Suprapubic skin (tissue), 4 donors: ENCODE measurements at regions not wholly inside any gene's neighbourhood (a gene's known extent, or its start where the extent isn't known, plus 50 kb on each side); places are given as distances from the start of the nearest gene placed in this dataset.

Experiments used
- POLR2A ChIP-seq, 2 donors: fragments of 450-650 bp; IDR thresholded peaks; one replicate each; pipeline ENCODE4 v1.6.1; 2017; ENCODE audit warnings: antibody characterized with exemption in 2 of 2, mild to moderate bottlenecking in 2 of 2, moderate library complexity in 2 of 2
- POLR2AphosphoS5 ChIP-seq, 3 donors: sonication (generic); formaldehyde crosslinking; IDR thresholded peaks; one replicate each; pipeline ENCODE4 v1.6.1; 2017; ENCODE audit warnings: antibody characterized with exemption in 3 of 3
- TF ChIP-seq, protein P1 (sequence below), 2 donors: fragments of 200-600 bp in 1 of 2; fragments of 450-650 bp in 1 of 2; sonication (generic) in 1 of 2; IDR thresholded peaks; one replicate each; pipeline ENCODE4 v1.5.1; 2016 to 2019; ENCODE audit warnings: antibody characterized with exemption in 2 of 2, mild to moderate bottlenecking in 1 of 2, moderate library complexity in 1 of 2

DNA sequence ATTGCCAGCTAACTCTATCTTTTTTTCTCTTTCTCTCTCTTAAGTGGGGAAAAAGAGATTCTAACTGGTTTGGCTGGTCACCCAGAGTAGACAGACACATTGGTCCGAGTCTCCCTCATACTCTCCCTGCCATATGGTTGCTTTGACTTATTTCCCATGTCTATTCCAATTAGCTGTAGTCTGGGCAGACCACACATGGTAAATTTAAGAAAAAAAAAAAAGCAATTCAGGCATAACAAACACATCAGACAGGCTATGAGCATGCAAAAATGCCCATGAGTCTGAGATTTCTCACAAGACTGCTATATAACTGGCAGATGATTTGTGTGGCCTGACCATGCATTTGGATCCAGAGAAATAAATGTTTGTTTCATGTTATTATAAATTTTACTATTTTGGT is 110.2 kb upstream of the FGF10 start:
- TF ChIP-seq POLR2A (IDR thresholded peaks at IDR 0.05) (no peak), POLR2AphosphoS5 (IDR thresholded peaks at IDR 0.05) (no peak)
- TF ChIP-seq, protein P1, sequence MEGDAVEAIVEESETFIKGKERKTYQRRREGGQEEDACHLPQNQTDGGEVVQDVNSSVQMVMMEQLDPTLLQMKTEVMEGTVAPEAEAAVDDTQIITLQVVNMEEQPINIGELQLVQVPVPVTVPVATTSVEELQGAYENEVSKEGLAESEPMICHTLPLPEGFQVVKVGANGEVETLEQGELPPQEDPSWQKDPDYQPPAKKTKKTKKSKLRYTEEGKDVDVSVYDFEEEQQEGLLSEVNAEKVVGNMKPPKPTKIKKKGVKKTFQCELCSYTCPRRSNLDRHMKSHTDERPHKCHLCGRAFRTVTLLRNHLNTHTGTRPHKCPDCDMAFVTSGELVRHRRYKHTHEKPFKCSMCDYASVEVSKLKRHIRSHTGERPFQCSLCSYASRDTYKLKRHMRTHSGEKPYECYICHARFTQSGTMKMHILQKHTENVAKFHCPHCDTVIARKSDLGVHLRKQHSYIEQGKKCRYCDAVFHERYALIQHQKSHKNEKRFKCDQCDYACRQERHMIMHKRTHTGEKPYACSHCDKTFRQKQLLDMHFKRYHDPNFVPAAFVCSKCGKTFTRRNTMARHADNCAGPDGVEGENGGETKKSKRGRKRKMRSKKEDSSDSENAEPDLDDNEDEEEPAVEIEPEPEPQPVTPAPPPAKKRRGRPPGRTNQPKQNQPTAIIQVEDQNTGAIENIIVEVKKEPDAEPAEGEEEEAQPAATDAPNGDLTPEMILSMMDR (IDR thresholded peaks at IDR 0.05): no peak
